Medulla oblongata (tissue), 1 donor: ENCODE measurements at regions not wholly inside any gene's neighbourhood (a gene's known extent, or its start where the extent isn't known, plus 50 kb on each side); places are given as distances from the start of the nearest gene placed in this dataset.

Experiments
- DNase-seq: peaks from one replicate; pipeline ENCODE4 v3.0.0-alpha.2; 2015; ENCODE audit errors: extremely low spot score

- DNase-seq: no peak
These were observed 465.6 kb upstream of the ZNF385D start for GRCh38 chr3:22216601-22217000.

- DNase-seq: no peak
These were observed 474.2 kb upstream of the ZNF385D start for GRCh38 chr3:22225161-22225560.

GRCh38 chr3:22228705-22229104 lies 477.7 kb upstream of the ZNF385D start:
- DNase-seq: no peak

- DNase-seq: no peak
These were observed 480.1 kb upstream of the ZNF385D start for GRCh38 chr3:22231061-22231460.

GRCh38 chr3:22236490-22237270 lies 485.7 kb upstream of the ZNF385D start:
- DNase-seq: no peak

GRCh38 chr3:22239011-22239410 lies 488.0 kb upstream of the ZNF385D start:
- no peak for DNase-seq

GRCh38 chr3:22241110-22241509 lies 490.1 kb upstream of the ZNF385D start:
- no peak for DNase-seq

GRCh38 chr3:22244761-22245521 lies 493.9 kb upstream of the ZNF385D start:
- no peak for DNase-seq

GRCh38 chr3:22245811-22246583 lies 495.0 kb upstream of the ZNF385D start:
- DNase-seq: no peak

GRCh38 chr3:22249658-22250057 lies 498.6 kb upstream of the ZNF385D start:
- DNase-seq: no peak

- DNase-seq: no peak
These were observed 506.2 kb upstream of the ZNF385D start for GRCh38 chr3:22257252-22257651.

- DNase-seq: no peak
These were observed 511.4 kb upstream of the ZNF385D start for GRCh38 chr3:22262386-22262785.

- no peak for DNase-seq
These were observed 512.0 kb upstream of the ZNF385D start for GRCh38 chr3:22263042-22263441.

GRCh38 chr3:22265403-22265802 lies 514.4 kb upstream of the ZNF385D start:
- no peak for DNase-seq

GRCh38 chr3:22269831-22270230 lies 518.8 kb upstream of the ZNF385D start:
- DNase-seq: no peak

- no peak for DNase-seq
These were observed 525.3 kb upstream of the ZNF385D start for GRCh38 chr3:22276351-22276750.

- no peak for DNase-seq
These were observed 533.5 kb upstream of the ZNF385D start for GRCh38 chr3:22284559-22284958.

- DNase-seq: no peak
These were observed 537.7 kb upstream of the ZNF385D start for GRCh38 chr3:22288756-22289155.

GRCh38 chr3:22292681-22293080 lies 541.7 kb upstream of the ZNF385D start:
- DNase-seq: no peak

- DNase-seq: no peak
These were observed 545.6 kb upstream of the ZNF385D start for GRCh38 chr3:22296601-22297000.

GRCh38 chr3:22297436-22297835 lies 546.4 kb upstream of the ZNF385D start:
- no peak for DNase-seq

GRCh38 chr3:22306454-22306853 lies 555.4 kb upstream of the ZNF385D start:
- no peak for DNase-seq
